GM18511 (cell line): ENCODE measurements at regions not wholly inside any gene's neighbourhood (a gene's known extent, or its start where the extent isn't known, plus 50 kb on each side); places are given as distances from the start of the nearest gene placed in this dataset.

Source experiments
- ATAC-seq: cut with Tn5 transposase; IDR thresholded peaks from one replicate; pipeline ENCODE4 v1.9.1; 2021; ENCODE audit warnings: mild to moderate bottlenecking, moderate library complexity; ENCODE audit not compliant: unreplicated experiment

- ATAC-seq, result no peak
Measured at GRCh38 chr6:14705841-14706377, 540.0 kb upstream of the JARID2 start.

- no peak for ATAC-seq
Measured at GRCh38 chr6:14706378-14706929, 539.4 kb upstream of the JARID2 start.

DNA sequence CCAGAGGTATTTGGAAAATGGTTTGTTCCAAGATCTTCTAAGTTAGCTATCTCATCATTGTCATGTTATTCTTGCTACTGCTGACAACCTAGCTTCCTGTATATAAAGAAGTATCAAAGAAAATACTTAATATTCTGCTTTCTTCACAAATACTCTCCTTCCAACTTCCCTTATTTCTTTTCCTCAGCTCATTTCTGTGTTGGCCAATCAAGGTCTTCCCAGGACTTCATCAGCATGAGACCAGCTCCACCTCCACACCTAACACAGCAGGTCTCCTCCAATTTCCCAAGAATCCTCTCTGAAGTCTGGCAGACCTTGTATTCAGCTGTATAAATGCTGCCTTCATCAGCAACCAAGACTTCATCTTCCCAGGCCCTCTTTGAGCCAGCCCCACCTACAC, 538.6 kb upstream of the JARID2 start:
- no peak for ATAC-seq

GRCh38 chr6:14707971-14708465, 537.9 kb upstream of the JARID2 start:
- no peak for ATAC-seq

DNA sequence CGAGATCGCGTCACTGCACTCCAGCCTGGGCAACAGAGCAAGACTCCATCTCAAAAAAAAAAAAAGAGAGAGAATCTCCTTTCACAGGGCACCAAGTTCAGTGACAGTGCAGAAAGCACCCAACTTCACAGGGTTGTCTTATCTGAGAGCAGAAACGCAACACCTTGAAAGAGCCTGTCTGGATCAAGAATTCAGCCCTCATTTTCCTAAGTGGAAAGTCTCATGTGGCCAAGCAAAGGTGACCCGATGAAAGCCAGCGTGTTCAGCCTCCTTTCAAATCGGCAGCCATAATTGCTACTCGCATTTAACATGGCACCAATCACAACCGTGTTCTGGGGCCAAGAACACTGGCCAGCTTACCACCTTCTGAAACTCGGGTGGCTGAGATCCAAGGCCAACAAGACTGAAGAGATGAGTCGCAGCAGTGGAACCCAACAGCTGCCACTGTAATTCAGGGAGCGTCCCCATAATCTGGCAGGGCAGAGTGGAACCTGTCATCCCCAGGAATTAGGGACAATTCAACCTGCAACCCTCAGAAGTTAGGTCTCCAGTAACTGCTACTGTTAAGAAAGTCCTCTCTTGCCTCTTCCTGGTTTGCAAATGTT, 536.7 kb upstream of the JARID2 start:
- no peak for ATAC-seq

GRCh38 chr6:14709900-14710299, 536.0 kb upstream of the JARID2 start:
- ATAC-seq, result no peak

DNA sequence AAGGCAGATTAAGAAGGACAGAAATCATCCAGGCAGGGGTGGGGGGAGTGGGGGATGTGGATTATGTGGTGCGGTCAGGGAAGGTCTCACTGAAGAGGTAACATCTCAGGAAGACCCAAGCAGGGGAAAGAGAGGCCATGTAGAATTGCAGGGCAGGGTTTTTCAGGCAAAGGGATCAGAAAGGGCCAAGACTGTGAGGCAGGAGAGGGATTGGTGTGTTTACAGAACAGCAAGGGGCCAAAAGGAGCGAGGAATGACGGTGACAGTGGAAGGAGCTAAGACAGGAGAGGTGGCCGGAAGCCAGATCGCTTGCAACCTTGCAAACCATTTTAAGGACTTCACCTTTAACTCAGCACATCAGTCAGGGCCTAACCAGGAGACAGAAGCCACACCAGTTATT, 535.4 kb upstream of the JARID2 start:
- no peak for ATAC-seq

- no peak for ATAC-seq
Measured at GRCh38 chr6:14711056-14711703, 534.7 kb upstream of the JARID2 start.

DNA sequence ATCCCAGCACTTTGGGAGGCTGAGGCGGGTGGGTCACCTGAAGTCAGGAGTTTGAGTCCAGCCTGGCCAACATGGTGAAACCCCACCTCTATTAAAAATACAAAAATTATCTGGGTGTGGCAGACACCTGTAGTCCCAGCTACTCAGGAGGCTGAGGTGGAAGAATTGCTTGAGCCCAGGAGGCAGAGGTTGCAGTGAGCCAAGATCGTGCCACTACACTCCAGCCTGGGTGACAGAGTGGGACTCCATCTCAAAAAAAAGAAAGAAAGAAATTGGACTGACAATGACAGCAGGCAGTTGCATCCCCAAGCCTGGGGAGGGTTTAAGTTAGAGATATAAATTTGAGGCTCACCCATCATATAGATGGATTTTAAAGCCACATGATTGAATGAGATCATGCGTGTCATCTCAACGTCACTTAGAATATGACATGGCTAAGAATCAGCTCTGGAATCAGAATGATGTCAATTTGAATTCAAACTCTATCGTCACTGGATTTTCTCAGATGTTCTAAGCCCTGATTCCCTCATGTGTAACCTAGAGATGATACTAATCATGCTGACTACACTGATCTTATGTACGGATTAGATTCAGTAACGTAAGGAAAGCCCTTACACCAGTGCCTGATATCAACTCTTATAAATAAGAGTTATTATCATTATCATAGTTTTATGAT, 534.0 kb upstream of the JARID2 start:
- no peak for ATAC-seq

DNA sequence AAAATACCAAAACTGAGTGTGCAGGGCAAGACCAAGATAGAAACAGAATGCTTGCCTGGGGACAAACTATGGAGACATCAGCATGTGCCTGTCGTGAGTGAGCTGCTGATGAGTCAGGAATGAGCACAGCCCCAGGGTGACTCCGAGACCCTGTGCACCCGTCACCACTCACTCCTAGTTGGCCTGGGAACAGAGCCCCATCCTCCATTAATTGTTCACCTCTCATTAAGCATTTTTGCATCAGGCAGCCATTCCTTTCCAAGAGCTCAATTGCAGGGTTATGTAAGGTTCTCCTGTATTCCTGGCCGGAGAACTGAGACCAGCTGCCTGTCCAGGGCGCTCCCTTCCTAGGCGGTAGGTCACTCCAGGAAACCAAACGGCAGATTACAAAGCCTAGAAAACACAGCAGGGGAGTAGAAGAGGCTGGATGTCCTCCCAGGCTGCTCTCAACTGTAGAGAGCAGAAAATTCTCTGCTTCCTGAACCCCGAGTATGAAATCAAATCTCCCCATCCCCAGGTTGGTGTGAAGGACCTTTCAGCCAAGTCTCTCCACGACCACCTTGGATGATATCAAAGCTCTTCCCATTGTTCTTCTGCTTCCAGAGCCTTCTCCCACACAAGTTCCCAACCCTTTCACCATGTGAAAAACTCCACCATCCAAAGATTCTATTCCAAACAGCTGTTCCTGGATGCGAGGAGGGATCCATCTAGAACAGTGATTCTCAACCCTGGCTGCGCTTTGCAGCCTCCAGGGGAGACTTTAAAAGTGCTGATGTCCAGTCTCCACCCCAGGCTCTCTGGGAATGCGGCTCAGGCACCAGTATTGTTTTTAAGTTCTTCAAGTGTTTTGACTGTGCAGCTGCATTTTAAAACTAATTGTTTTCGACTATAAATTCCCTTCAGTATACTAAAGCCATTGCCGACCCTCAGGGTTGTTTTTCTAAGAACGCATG, 532.6 kb upstream of the JARID2 start:
- ATAC-seq, result no peak

- ATAC-seq, result no peak
Measured at GRCh38 chr6:14713966-14714631, 531.8 kb upstream of the JARID2 start.

GRCh38 chr6:14715076-14715475, 530.8 kb upstream of the JARID2 start:
- ATAC-seq, result no peak

DNA sequence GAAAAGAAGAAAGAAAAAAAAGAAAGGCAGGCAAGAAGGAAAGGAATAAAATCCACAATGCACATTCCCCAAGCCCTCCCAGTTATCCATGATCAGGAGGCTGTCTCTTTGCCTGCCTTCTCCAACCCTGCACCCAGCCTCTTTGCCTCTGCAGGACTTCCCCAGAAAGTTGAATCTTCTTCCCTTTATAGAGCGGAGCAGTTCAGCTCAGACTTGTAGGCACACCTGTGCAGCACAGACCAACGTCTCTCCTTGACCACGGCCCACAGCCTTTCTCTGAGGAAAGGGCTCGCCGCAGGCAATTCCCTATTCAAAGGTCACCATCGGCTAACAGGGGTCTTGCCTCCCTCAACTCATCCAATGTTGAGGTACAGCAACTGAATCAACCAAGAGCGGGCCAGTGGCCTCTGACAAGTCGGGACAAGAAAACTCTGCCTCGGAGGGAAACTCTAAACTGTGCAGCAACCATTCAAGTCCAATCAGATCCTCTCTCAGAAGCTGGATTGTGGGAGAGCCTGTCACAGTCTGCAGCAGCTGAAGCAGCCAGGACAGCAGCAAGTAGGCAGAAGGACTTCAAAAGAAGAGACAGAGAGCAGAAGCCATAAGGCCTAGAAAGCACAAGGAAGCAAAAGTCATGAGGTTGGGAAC, 529.2 kb upstream of the JARID2 start:
- no peak for ATAC-seq

- ATAC-seq, result no peak
Measured at GRCh38 chr6:14717307-14717706, 528.6 kb upstream of the JARID2 start.

DNA sequence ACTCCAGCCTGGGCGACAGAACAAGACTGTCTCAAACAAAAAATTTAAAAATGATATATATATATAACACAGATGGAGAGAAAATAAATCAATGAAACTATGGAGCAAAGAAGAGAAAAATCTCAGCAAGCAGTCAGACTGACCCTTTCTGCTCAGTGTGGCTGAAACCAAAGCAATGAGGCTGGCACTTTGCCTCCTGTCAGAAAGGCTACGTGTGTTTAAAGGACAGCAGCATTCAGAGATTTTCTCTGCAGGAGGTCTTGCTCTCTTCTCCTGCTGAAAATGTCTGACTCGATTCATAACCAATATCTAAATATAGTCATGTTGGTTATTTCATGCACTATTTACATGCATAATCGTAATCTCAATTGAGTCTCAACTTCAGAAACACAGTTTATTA, 527.0 kb upstream of the JARID2 start:
- no peak for ATAC-seq

- no peak for ATAC-seq
Measured at GRCh38 chr6:14719270-14719669, 526.6 kb upstream of the JARID2 start.

GRCh38 chr6:14720411-14721102, 525.3 kb upstream of the JARID2 start:
- no peak for ATAC-seq

GRCh38 chr6:14721103-14721758, 524.6 kb upstream of the JARID2 start:
- no peak for ATAC-seq
